H1 (cell line): ENCODE measurements at regions not wholly inside any gene's neighbourhood (a gene's known extent, or its start where the extent isn't known, plus 50 kb on each side); places are given as distances from the start of the nearest gene placed in this dataset.

Experiments used
- CEBPB ChIP-seq: IDR thresholded peaks from 2 replicates; pipeline ENCODE4 v1.6.1; 2012; ENCODE audit warnings: low read depth, low read length
- CHD1 ChIP-seq: IDR thresholded peaks from 2 replicates; pipeline ENCODE4 v1.6.1; 2012; ENCODE audit warnings: low read depth, low read length, improper control_type of control experiment
- CHD2 ChIP-seq: IDR thresholded peaks from 2 replicates; pipeline ENCODE4 v1.6.1; 2012; ENCODE audit warnings: low read length, improper control_type of control experiment
- EZH2 ChIP-seq: fragments of 200-600 bp; sonication (generic); IDR thresholded peaks from 2 replicates; pipeline ENCODE4 v1.7.1; 2012; ENCODE audit warnings: low read depth, mild to moderate bottlenecking, moderate library complexity, low read length, inconsistent platforms; ENCODE audit not compliant: severe bottlenecking
- FOSL1 ChIP-seq: IDR thresholded peaks from 2 replicates; pipeline ENCODE4 v1.6.1; 2011; ENCODE audit warnings: mild to moderate bottlenecking, low read depth, low read length, moderate library complexity; ENCODE audit not compliant: insufficient read depth
- JUN ChIP-seq: IDR thresholded peaks from 2 replicates; pipeline ENCODE4 v1.6.1; 2011; ENCODE audit warnings: low read depth, mild to moderate bottlenecking, improper control_type of control experiment, low read length
- POLR2A ChIP-seq, 2 experiments: IDR thresholded peaks; 1 replicate in 1 of 2; 2 replicates in 1 of 2; pipeline ENCODE4 v1.6.1; 2011; ENCODE audit warnings: low read depth in 2 of 2, low read length in 2 of 2, mild to moderate bottlenecking in 2 of 2; ENCODE audit errors: control extremely low read depth in 1 of 2
- RBBP5 ChIP-seq: IDR thresholded peaks from 2 replicates; pipeline ENCODE4 v1.7.1; 2012; ENCODE audit warnings: low read depth, mild to moderate bottlenecking, inconsistent platforms, low read length, moderate library complexity, borderline replicate concordance
- RFX5 ChIP-seq: IDR thresholded peaks from 2 replicates; pipeline ENCODE4 v1.6.1; 2011; ENCODE audit warnings: low read depth, low read length, improper control_type of control experiment, borderline replicate concordance
- SIX5 ChIP-seq: IDR thresholded peaks from 2 replicates; pipeline ENCODE4 v1.6.1; 2011; ENCODE audit warnings: mild to moderate bottlenecking, low read depth, low read length
- TF ChIP-seq, protein P1 (sequence below), 3 experiments: IDR thresholded peaks; 1 replicate in 2 of 3; 2 replicates in 1 of 3; pipeline versions ENCODE4 v1.5.1 to v1.6.1; 2011; ENCODE audit warnings: low read length in 3 of 3, mild to moderate bottlenecking in 3 of 3, inconsistent platforms in 2 of 3, low read depth in 1 of 3, moderate library complexity in 1 of 3; ENCODE audit not compliant: insufficient read depth in 1 of 3; ENCODE audit errors: control extremely low read depth in 1 of 3
- TF ChIP-seq, protein P2 (sequence below): IDR thresholded peaks from 2 replicates; pipeline ENCODE4 v1.6.1; 2011; ENCODE audit warnings: low read length, improper control_type of control experiment
- TF ChIP-seq, protein P3 (sequence below): IDR thresholded peaks from 2 replicates; pipeline ENCODE4 v1.6.1; 2012; ENCODE audit warnings: inconsistent platforms

DNA sequence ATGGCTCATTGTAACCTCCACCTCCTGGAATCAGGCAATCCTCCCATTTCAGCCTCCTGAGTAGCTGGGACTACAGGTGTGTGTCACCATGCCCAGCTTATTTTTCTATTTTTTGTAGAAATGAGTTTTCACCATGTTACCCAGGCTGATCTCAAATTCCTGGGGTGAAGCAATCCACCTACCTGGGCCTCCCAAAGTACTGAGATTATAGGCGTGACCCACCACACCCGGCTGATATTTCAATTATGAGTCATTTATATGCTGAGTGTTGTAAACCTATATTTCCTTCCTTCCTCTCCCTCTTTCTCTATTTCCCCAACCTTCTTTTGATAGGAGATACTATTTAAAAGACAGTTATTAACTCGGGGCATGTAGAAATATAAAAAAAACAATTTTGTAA is 469.6 kb upstream of the ID2 start:
- TF ChIP-seq, protein P1, sequence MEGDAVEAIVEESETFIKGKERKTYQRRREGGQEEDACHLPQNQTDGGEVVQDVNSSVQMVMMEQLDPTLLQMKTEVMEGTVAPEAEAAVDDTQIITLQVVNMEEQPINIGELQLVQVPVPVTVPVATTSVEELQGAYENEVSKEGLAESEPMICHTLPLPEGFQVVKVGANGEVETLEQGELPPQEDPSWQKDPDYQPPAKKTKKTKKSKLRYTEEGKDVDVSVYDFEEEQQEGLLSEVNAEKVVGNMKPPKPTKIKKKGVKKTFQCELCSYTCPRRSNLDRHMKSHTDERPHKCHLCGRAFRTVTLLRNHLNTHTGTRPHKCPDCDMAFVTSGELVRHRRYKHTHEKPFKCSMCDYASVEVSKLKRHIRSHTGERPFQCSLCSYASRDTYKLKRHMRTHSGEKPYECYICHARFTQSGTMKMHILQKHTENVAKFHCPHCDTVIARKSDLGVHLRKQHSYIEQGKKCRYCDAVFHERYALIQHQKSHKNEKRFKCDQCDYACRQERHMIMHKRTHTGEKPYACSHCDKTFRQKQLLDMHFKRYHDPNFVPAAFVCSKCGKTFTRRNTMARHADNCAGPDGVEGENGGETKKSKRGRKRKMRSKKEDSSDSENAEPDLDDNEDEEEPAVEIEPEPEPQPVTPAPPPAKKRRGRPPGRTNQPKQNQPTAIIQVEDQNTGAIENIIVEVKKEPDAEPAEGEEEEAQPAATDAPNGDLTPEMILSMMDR (IDR thresholded peaks at IDR 0.05; ENCODE audit: control extremely low read depth in 1 of 3, insufficient read depth in 1 of 3, low read depth in 1 of 3, low read length in 3 of 3), result no peak
- no peak for TF ChIP-seq POLR2A (IDR thresholded peaks at IDR 0.05; ENCODE audit: control extremely low read depth in 1 of 2, low read depth in 2 of 2, low read length in 2 of 2)
- no peak for TF ChIP-seq CHD2
- no peak for TF ChIP-seq RBBP5
- no peak for TF ChIP-seq EZH2
- TF ChIP-seq, protein P2, sequence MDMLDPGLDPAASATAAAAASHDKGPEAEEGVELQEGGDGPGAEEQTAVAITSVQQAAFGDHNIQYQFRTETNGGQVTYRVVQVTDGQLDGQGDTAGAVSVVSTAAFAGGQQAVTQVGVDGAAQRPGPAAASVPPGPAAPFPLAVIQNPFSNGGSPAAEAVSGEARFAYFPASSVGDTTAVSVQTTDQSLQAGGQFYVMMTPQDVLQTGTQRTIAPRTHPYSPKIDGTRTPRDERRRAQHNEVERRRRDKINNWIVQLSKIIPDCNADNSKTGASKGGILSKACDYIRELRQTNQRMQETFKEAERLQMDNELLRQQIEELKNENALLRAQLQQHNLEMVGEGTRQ, result no peak
- no peak for TF ChIP-seq JUN
- no peak for TF ChIP-seq RFX5
- no peak for TF ChIP-seq FOSL1
- TF ChIP-seq, protein P3, sequence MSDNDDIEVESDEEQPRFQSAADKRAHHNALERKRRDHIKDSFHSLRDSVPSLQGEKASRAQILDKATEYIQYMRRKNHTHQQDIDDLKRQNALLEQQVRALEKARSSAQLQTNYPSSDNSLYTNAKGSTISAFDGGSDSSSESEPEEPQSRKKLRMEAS, result no peak
- no peak for TF ChIP-seq CEBPB
- no peak for TF ChIP-seq CHD1
- no peak for TF ChIP-seq SIX5
